Gastroesophageal sphincter (tissue), 3 donors: ENCODE measurements at regions not wholly inside any gene's neighbourhood (a gene's known extent, or its start where the extent isn't known, plus 50 kb on each side); places are given as distances from the start of the nearest gene placed in this dataset.

Experiments
- POLR2AphosphoS5 ChIP-seq: sonication (generic); formaldehyde crosslinking; IDR thresholded peaks from one replicate; pipeline ENCODE4 v1.6.1; 2017; ENCODE audit warnings: antibody characterized with exemption
- TF ChIP-seq, protein P1 (sequence below), 4 experiments: fragments of 200-600 bp in 2 of 4; fragments of 450-650 bp in 2 of 4; sonication (generic) in 1 of 4; IDR thresholded peaks; one replicate each; pipeline ENCODE4 v1.5.1; 2017 to 2019; ENCODE audit warnings: antibody characterized with exemption in 4 of 4, mild to moderate bottlenecking in 2 of 4, moderate library complexity in 2 of 4

DNA sequence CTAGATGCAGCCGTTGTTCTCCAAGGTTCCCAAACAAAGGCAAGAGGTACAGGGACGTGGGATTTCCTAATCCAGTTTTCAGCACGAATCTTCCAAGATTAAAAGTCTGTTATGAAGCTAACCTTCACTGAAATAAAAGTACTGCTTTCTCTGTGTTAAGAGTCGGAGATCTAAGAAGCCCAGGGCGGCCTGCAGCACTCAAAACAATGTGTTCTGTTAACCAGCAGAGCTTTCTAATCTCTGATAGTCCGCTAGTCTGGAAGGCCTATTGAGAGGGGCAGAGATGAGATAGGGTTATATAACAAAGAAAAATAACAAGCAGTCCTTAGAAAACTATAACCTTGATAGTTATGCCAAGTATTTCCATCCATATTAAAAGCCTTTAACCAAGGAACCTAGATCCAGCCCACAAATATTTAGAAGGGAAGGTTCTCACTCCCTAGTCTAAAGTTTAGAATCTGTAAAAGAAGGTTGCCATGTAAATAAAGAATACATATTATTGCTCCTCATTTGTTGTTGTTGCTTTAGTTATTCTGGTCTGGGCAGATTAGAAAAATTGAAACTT lies 106.3 kb upstream of the SVIL start:
- TF ChIP-seq POLR2AphosphoS5, result no peak
- TF ChIP-seq, protein P1, sequence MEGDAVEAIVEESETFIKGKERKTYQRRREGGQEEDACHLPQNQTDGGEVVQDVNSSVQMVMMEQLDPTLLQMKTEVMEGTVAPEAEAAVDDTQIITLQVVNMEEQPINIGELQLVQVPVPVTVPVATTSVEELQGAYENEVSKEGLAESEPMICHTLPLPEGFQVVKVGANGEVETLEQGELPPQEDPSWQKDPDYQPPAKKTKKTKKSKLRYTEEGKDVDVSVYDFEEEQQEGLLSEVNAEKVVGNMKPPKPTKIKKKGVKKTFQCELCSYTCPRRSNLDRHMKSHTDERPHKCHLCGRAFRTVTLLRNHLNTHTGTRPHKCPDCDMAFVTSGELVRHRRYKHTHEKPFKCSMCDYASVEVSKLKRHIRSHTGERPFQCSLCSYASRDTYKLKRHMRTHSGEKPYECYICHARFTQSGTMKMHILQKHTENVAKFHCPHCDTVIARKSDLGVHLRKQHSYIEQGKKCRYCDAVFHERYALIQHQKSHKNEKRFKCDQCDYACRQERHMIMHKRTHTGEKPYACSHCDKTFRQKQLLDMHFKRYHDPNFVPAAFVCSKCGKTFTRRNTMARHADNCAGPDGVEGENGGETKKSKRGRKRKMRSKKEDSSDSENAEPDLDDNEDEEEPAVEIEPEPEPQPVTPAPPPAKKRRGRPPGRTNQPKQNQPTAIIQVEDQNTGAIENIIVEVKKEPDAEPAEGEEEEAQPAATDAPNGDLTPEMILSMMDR (IDR thresholded peaks at IDR 0.05), result no peak
